Right atrium auricular region (tissue), 2 donors: ENCODE measurements at regions not wholly inside any gene's neighbourhood (a gene's known extent, or its start where the extent isn't known, plus 50 kb on each side); places are given as distances from the start of the nearest gene placed in this dataset.

Experiments used
- DNase-seq: peaks from one replicate; pipeline ENCODE4 v3.0.0-alpha.2; 2019; ENCODE audit warnings: low spot score
- H3K27ac ChIP-seq, 2 donors: fragments of 200-600 bp; sonication (generic); 1 replicate in 1 of 2; 2 replicates in 1 of 2; pipeline ENCODE4 v1.5.1; 2016 to 2019
- H3K27me3 ChIP-seq, 2 donors: fragments of 200-600 bp; sonication (generic); one replicate each; pipeline versions ENCODE4 v1.5.1 to v1.6.0; 2017 to 2019
- H3K36me3 ChIP-seq: fragments of 200-600 bp; sonication (generic); one replicate; pipeline ENCODE4 v1.5.1; 2016
- H3K4me1 ChIP-seq, 2 donors: fragments of 200-600 bp; sonication (generic); one replicate each; pipeline versions ENCODE4 v1.5.1 to v1.6.0; 2017 to 2019
- H3K4me3 ChIP-seq, 2 donors: fragments of 200-600 bp; sonication (generic); 1 replicate in 1 of 2; 2 replicates in 1 of 2; pipeline ENCODE4 v1.5.1; 2017 to 2019; ENCODE audit warnings: mild to moderate bottlenecking in 1 of 2, moderate library complexity in 1 of 2
- H3K9me3 ChIP-seq, 2 donors: fragments of 200-600 bp; sonication (generic); one replicate each; pipeline ENCODE4 v1.5.1; 2019
- CTCF ChIP-seq, 2 donors: fragments of 200-600 bp; sonication (generic); IDR thresholded peaks; one replicate each; pipeline ENCODE4 v1.5.1; 2019; ENCODE audit warnings: antibody characterized with exemption in 2 of 2

GRCh38 chr19:30086220-30086619 lies 144.2 kb downstream of the URI1 start:
- no peaks in the 10 kb centered on the region for H3K4me1 ChIP-seq
- no peak for DNase-seq
- H3K4me3 ChIP-seq, result no peak overlapping the region
- H3K27ac ChIP-seq, result no peak overlapping the region
- no peak for TF ChIP-seq CTCF (IDR thresholded peaks at IDR 0.05)
- no peaks in the 10 kb centered on the region for H3K9me3 ChIP-seq
- no peaks in the 10 kb centered on the region for H3K36me3 ChIP-seq
- no peaks in the 10 kb centered on the region for H3K27me3 ChIP-seq

GRCh38 chr19:30086916-30087315 lies 144.9 kb downstream of the URI1 start:
- Histone ChIP-seq H3K27ac (no peak overlapping the region), H3K4me1 (no peaks in the 10 kb centered on the region), H3K36me3 (no peaks in the 10 kb centered on the region), H3K9me3 (no peaks in the 10 kb centered on the region), H3K4me3 (no peak overlapping the region), H3K27me3 (no peaks in the 10 kb centered on the region)
- TF ChIP-seq CTCF (IDR thresholded peaks at IDR 0.05), result no peak
- DNase-seq, result no peak

- no peaks in the 10 kb centered on the region for H3K27me3 ChIP-seq
- H3K9me3 ChIP-seq, result no peaks in the 10 kb centered on the region
- no peaks in the 10 kb centered on the region for H3K4me1 ChIP-seq
- H3K36me3 ChIP-seq, result no peaks in the 10 kb centered on the region
- no peak for TF ChIP-seq CTCF (IDR thresholded peaks at IDR 0.05)
- no peak overlapping the region for H3K27ac ChIP-seq
- DNase-seq, result no peak
- H3K4me3 ChIP-seq, result no peak overlapping the region
Observed at GRCh38 chr19:30087381-30088138, 145.5 kb downstream of the URI1 start.

GRCh38 chr19:30088567-30088966 lies 146.5 kb downstream of the URI1 start:
- Histone ChIP-seq H3K4me1 (no peaks in the 10 kb centered on the region), H3K36me3 (no peaks in the 10 kb centered on the region), H3K27ac (no peak overlapping the region), H3K27me3 (no peaks in the 10 kb centered on the region), H3K4me3 (no peak overlapping the region), H3K9me3 (no peaks in the 10 kb centered on the region)
- no peak for DNase-seq
- TF ChIP-seq CTCF (IDR thresholded peaks at IDR 0.05), result no peak

- no peak for DNase-seq
- TF ChIP-seq CTCF (IDR thresholded peaks at IDR 0.05), result no peak
- Histone ChIP-seq H3K4me1 (no peaks in the 10 kb centered on the region), H3K9me3 (no peaks in the 10 kb centered on the region), H3K36me3 (no peaks in the 10 kb centered on the region), H3K27me3 (no peaks in the 10 kb centered on the region), H3K27ac (no peak overlapping the region), H3K4me3 (no peak overlapping the region)
Observed at GRCh38 chr19:30089086-30089665, 147.1 kb downstream of the URI1 start.
